HG03066 (cell line): ENCODE measurements at regions not wholly inside any gene's neighbourhood (a gene's known extent, or its start where the extent isn't known, plus 50 kb on each side); places are given as distances from the start of the nearest gene placed in this dataset.

Experiments used
- ATAC-seq: cut with Tn5 transposase; IDR thresholded peaks from one replicate; pipeline ENCODE4 v1.9.1; 2021; ENCODE audit warnings: low read depth; ENCODE audit not compliant: unreplicated experiment

DNA sequence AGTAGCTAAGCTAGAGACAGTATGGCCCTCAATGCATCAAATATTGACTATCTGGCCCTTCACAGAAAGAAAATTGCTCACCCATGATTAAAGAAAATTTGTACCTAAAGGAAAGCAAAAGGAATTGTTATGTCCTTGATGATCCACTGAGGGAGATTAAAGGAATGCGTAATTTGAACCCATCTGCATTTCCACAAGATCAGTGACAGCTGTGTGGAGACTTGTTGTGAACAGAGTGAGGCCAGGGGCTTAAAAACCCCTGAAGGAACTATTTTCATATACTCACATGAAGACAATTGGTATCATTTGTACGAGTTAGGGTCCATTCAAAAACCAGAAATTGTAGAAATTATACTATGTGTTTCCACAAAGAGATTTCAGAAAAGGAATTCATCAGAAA lies 1908.1 kb upstream of the SEL1L start:
- no peak for ATAC-seq

DNA sequence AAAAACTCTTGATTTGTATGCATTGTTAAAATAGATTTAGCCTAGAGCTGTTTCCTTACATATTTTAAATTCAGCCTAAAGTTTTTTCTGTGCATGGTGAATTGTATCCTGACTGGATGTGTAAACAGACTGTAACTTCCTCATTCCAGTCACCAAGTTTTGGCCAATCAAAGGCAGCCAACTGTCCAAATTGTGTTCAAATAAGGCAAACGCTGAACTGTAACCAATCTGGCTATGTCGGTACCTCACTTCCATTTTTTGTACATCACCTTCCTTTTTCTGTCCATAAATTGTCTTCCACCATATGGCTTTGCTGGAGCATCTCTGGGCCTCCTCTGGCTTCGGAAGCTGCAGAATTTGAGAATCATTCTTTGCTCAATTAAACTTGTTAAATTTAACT lies 1921.9 kb upstream of the SEL1L start:
- no peak for ATAC-seq

DNA sequence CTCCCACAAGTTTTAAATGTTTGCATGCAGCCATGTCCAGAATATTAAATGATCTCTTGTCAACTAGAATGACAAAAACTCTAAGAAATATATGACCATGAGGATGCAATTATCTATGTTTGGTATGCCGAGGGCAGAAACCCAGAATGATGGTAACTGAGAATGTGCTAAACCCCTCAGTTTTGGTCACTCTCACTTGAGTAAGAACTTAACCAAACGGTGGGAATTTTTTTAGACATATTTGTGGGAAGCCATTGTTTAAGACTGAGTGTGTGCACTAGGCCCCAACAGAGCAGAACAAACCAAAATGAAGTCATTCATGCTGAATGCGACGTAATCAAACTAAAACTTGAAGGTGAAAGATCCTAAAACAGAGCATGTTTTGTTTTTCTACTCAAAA lies 1927.9 kb upstream of the SEL1L start:
- no peak for ATAC-seq

DNA sequence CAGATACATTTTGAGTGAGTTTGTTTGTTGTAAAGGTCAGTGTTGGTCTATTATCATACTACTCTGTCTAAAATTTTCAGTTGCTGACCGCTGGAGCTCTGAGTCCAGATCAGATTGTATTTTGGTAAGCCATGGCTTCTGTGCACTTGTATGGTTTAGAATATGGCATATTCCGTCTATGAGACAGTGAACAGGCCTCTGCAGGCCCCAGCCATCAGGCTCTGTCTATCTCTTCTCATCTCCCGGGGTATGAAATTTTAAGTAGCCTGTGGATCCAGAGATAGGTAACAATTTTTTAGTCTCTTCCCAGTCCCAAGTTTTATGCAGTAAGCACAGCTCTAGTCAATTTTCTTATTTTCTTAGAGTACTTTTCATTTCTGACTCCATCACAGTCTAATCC lies 1929.1 kb upstream of the SEL1L start:
- no peak for ATAC-seq

DNA sequence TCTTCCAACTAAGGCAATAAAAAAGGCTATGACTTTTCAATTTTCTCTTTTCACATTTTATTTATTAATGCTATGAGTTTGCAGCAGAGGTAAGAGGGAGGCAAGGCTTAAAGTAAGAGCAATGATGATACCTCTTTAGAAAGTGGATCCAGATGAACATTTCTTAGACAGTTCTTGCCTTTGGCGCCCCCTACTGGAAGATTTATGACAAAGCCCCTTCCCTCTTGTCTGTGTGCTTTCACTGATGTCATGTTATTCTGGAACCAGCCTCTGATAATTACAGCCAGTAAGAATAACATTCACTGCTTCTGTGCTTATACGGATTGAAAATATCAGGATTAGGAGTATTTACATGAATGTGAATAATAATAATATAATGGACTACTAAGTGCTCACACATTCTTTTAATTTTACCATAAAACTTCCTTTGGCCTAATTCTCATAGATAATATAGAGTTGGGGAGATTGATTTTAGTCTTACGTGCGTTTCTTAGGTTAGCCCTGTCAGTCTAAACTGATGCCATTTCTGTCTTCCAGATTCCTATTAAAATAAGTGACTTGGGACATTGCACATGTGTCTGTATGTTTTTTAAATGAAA lies 1929.9 kb upstream of the SEL1L start:
- ATAC-seq = no peak

DNA sequence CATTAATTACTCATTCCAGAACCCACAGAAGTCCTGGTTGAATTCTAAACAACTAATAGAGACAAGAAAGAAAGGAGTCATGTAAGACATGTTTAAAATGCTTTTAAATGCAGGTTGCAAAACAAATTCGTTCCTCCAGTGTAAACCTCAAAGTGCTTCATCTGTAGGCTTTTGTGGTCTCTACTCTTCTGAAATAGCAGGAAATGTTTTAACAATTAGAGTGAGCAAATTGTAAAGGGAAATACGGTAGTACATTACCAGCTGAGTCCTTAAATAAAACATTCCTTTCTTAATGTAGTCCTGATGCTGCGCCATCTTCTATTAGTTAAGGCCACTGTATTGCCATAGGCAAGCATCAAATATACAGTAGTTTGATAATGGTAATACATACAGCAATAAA lies 1934.2 kb upstream of the SEL1L start:
- ATAC-seq = no peak

DNA sequence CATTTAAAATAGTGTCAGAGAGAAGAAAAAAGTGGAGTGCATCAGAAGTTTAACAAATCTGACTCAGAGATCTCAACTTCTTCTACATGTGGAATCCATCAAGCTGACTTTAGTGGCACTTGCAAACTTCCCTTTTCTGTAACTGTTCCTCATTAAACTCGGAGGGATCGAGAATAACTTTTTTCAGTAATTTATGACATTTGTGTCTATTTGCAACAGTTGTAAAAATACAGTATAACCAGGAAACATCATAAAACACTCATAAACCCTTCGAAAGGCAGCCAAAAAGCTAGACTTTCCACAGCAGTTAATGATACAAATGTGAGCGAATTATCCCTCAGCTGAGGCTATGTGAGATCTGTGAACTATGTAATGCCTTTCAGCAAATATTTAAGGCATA lies 1936.8 kb upstream of the SEL1L start:
- no peak for ATAC-seq

DNA sequence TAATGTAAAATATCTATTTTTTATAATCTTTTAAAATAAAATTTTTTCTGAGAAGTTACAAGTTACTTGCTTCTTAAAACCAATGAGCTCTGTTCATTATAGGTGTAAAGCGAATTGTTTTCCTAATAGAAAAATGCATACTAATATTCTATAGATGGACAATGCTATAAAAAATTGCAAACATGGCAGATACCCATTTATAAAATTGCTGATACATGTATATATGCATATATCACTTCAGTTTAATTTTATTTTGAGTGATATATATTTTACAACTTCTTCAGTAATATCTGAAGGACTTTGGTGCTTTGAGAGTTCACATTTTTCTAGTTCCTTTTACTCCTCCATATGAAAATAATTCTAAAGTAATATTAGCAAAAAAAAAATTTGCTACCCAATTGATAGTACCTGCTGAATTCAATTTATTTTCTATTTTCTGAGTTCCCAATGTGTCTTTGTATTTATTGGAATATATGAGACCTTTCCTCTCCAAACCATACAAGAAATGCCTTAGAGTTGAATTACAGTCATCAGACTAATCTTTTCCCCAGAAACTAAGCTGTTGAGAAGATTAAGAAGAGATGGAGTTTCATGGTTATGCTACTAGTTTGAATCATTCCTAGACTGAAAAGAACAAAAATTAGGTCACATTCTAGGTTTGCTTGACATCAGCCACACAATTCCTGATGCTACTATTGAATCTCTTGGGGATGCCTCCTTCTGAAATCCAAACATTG lies 1937.5 kb upstream of the SEL1L start:
- no peak for ATAC-seq

DNA sequence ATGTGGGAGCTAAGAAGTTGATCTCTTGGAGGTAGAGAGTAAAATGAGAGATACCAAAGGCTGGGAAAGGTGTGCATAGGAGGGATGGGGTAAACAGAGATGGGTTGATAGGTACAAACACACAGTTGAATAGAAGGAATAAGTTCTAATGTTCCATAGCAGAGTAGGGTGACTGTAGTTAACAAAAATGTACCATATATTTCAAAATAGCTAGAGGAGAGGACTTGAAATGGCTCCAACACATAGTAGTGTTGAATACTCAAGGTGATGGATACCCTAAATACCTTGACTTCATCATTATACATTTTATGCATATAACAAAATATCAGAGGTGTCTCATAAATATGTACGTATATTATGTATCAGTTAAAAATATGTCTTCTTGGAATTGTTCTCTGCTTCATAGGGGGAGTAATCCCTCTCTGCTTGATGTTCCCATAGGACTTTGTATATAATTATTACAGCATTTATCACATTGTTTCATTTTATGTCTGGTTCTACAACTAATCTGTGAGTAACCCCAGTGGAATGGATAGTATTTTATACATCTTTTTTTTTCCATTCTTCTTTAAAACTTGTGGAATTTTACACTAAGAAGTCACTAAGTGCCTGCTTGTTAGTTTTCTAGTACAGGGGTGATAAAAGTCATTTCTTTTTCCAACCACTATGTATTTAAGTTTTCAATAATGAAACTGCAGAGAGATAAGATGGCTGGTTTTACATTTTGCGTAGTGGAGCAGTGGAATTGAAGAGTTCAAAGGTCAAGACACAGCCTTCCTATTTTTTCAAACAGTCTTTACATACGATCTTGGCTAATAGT lies 1940.0 kb upstream of the SEL1L start:
- no peak for ATAC-seq

DNA sequence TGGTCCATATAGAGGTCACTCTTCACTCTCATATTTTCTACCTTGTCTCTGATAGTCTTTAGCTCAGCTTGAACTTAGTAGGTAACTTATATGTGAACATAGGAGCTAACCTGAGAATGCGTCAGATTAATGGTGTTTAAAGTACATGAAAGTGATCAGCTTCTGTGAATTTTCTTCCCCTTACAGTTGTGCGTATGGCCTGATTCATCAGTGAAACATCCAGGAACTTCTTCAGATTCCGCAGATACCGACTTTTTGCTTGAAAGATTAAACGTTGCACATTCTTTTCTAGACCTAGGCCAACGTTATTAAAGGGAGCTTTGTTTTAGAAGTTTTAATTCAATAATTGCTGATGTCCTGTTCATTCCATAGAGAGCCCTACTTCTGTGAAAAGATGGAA lies 1945.1 kb upstream of the SEL1L start:
- ATAC-seq = no peak

DNA sequence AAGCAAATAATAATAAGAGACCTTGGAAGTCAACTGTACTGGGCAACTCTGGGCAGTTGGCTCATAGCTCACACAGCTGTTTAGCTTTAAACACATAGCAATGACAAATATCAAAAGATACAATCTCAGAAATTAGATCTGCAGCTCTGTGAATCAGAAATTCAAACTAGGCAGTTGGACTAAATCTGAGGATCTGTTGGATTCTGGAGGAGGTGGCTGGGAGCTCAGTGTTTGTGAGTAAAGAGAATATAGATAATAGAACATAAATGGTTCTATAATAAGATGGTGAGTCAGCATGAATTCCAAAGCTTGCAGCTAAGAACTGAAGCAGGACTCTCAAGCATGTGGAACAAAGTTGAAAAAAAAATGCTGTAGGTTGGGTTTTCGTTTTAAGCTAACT lies 1949.4 kb upstream of the SEL1L start:
- no peak for ATAC-seq

DNA sequence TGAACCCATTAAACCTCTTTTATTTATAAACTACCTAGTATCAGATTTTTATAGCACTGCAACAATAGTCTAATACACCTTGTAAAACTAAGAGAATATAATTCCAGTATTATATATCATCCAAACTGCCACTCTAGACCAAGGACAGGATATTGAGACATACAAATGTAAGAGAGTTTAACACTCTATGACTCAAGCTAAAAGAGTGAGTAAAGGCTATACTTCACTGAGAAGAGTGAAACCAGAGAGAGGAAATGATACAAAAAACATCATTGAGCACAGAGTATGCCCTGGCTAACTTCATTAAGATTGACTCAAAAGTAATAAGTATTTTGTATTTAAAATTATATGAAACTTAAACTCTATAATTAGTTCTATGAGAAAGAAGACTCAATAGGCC lies 1951.9 kb upstream of the SEL1L start:
- no peak for ATAC-seq

DNA sequence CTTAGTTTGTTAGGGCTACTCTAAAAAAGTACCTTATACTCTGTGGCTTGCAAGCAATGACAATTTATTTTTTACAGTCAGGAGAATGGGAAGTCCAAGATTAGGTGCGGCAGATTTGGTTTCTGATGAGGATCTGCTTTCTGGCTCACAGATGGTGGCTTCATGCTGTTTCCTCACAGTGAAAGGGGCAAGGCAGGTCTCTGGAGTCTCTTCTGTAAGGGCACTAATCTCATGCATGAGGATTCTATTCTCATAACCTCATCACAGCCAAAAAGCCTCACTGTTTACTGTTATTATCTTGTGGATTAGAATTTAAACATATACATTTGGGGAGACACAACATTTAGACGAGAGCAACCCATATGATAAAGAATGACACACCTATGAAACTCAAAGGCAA lies 1957.4 kb upstream of the SEL1L start:
- no peak for ATAC-seq

DNA sequence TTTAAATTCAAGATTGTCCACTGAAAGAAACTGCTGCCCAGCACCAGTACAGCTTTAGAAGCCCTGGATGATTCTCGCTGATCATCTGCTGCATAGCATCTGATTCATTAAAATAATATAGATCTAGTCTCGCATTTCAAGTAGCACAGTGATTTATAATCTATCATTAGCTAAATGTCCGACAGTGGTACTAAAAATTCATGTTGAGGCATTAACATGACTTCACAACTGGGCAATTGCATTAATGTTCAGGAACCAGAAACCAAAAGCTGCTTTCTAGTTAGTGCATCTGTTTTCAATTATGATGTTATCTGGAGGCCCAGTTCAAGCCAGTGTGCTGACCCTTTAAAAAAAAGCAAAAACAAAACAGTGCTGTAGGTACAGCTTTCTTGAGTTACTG lies 1987.2 kb upstream of the SEL1L start:
- ATAC-seq = no peak

DNA sequence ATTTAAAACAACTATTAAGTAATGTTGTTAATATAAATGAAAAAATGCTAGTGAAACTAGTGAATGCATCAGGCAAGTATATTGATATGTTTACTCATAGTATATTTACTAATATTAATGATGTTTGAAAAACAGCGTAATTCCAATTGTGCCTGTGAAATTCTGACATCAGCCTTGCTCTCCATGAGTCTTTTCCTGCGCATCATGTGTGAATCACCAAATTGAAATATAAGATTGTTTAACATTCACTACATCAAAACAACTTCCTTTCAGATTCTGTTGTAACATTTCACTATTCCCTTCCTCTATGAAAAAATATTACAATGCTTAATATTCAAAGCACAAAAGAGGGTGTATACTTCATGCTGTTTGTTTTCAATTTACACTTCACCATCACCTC lies 1995.9 kb upstream of the SEL1L start:
- ATAC-seq = no peak

DNA sequence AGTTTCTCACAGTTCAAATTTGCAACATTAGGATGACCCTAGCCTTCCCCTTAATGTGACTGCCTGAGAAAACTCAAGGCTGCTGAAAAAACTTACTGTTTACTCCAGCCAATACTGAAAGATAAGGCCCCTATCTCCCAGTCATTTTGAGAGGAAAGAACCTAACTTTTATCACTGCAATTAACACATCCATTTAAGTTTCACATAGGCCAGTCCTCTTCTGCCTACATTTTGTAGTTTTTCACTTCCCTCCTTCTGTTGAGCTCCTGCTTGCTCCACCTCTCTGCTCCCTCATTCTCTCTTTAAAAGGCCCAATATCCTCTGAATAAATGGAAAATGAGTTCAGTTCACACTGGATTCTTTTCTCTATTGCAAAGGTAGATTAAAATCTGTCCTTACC lies 1996.2 kb upstream of the FLRT2 start:
- no peak for ATAC-seq

DNA sequence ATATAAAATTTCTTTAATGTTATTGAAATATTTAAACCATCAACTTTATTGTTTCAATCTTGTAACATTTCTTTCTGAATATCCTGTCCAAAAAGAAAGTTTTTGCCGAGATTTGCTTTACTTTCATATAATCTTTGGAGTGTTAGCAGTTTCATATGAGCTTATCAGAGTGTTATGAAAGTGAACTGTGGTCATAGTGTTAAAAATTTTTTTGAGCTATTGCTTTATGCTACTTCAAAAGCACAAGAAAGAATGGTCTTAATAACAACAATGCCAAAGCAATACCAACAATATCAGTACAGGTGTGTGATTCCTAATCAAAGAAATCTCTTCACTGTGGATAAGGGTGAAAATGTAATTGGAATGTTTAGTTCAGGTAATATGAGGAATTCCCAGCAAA lies 1994.9 kb upstream of the FLRT2 start:
- ATAC-seq = no peak

DNA sequence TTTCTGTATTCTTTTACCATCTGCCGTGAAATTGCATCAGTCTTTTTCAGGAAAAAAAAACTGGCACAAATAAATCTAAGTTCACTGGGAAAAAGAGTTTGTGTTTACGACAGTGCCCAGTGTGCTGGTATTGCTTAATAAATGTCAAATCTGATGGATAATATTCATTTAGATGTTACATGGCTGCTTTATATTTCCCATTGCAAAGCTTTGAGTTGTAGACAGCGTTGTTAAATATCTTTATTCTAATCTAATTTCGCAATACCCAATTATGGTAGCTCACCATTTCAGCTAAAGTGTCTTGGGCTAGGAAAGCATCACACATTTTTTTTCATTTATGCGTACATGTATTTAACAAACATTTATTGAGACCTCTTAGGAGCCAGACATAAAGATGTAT lies 1994.5 kb upstream of the FLRT2 start:
- no peak for ATAC-seq

DNA sequence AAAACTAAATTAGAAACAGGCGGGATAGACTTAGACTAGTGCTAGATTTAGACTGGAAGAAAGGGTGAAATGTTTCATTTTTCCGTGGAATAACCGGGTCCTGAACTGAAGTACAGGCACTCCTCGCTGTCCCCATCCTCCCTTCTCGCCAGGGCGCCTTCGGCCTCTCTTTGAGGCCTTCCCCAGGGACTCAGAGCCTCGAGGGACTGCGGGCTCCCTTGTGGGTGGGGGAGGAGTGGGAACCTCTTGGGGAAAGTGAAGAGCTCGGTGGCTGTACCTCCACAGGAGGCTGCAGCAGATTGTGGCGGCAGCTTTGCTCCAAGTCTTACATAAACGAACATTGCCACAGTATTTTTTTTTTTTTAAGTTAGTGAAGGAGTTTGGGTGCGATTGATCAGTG lies 1988.8 kb upstream of the FLRT2 start:
- ATAC-seq = no peak

DNA sequence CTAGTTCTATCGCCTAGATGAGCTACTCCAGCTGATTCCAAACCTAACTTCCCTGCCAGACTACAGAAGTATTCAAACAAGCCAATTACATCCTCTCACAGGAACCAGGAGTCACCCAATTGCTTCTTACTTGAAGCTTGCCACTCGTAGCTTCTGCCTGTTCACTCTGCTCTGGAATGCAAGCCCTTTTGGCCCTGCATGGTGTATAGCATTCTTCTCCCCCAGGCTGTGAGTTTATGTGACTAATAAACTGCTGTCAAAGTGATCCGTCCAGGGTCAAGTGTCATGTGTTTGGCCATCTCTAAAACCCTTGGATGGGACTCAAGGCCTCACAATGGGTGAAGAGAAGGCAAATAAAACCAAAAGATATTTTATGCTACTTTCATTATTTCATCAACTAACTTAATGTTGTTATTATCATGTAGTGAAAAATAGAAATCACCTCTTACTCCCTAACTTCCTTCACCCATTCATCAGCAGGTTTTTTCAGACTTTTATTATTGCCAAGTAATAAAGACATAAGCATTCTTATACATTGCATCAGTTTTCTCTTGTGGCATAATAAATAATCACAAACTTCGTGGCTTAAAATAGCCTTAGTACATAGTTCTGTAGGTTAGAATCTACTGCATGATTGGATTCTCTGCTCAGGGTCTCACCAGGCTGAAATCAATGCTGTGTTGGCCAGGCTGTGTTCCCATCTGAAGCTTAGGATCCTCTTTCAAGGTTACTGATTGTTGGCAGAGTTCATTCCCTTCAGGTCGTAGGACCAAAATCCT lies 1981.7 kb upstream of the FLRT2 start:
- ATAC-seq = no peak

DNA sequence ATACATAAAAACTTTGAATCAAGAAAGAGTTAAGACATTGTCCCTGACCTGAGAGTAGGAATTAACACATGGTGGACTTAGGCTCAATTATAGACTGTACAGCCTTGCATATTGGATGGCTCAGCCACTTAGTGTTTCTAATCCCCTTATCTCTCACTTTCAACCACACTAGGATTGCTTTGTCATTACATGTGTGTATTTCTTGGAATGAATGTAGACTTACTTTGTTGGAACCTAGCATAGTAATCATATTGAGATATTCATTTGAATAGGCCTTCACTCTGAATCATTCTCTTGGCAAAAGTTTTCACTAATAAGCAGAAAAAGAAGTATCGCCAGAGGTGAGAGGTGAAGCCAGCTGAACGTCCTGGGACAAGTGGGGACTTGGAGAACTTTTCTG lies 1973.9 kb upstream of the FLRT2 start:
- ATAC-seq = no peak
